KMS-11 (cell line): ENCODE measurements at regions not wholly inside any gene's neighbourhood (a gene's known extent, or its start where the extent isn't known, plus 50 kb on each side); places are given as distances from the start of the nearest gene placed in this dataset.
"Not testable (repeated sequence)": the region's sequence is repeated elsewhere in the genome, so short reads cannot be mapped to it uniquely, and the experiment has no call there.

Source experiments
- H2AFZ ChIP-seq: fragments of 200-600 bp; sonication (generic); 2 replicates; pipeline ENCODE4 v1.6.1; 2016; ENCODE audit warnings: antibody characterized with exemption, mixed run types, low read depth
- H3K27ac ChIP-seq: fragments of 200-600 bp; sonication (generic); 2 replicates; pipeline ENCODE4 v1.6.1; 2016; ENCODE audit warnings: mild to moderate bottlenecking, mixed run types
- H3K27me3 ChIP-seq: fragments of 200-600 bp; sonication (generic); 2 replicates; pipeline ENCODE4 v1.6.1; 2017; ENCODE audit warnings: mild to moderate bottlenecking, low read depth, mixed run types, moderate library complexity; ENCODE audit not compliant: insufficient read depth
- H3K36me3 ChIP-seq: fragments of 200-600 bp; sonication (generic); 2 replicates; pipeline ENCODE4 v1.6.1; 2017; ENCODE audit warnings: mild to moderate bottlenecking, mixed run types; ENCODE audit not compliant: insufficient read depth
- H3K4me1 ChIP-seq: fragments of 200-600 bp; sonication (generic); 2 replicates; pipeline ENCODE4 v1.6.1; 2016; ENCODE audit warnings: mild to moderate bottlenecking, low read depth, mixed run types; ENCODE audit not compliant: poor library complexity, severe bottlenecking
- H3K4me2 ChIP-seq: fragments of 200-600 bp; sonication (generic); 2 replicates; pipeline ENCODE4 v1.7.0; 2016; ENCODE audit warnings: mild to moderate bottlenecking, mixed run types
- H3K4me3 ChIP-seq: fragments of 200-600 bp; sonication (generic); IDR thresholded peaks from 2 replicates; pipeline ENCODE4 v1.6.1; 2017; ENCODE audit warnings: low read depth, low read length, mixed read lengths; ENCODE audit not compliant: insufficient read depth
- H3K79me2 ChIP-seq: fragments of 200-600 bp; sonication (generic); 2 replicates; pipeline ENCODE4 v1.6.1; 2016; ENCODE audit warnings: low read depth, mixed run types; ENCODE audit not compliant: insufficient read depth
- H3K9ac ChIP-seq: fragments of 200-600 bp; sonication (generic); 2 replicates; pipeline ENCODE4 v1.6.1; 2016; ENCODE audit warnings: mild to moderate bottlenecking, mixed run types
- H4K20me1 ChIP-seq: fragments of 200-600 bp; sonication (generic); 2 replicates; pipeline ENCODE4 v1.6.1; 2016; ENCODE audit warnings: mild to moderate bottlenecking, mixed run types; ENCODE audit not compliant: insufficient read depth
- CTCF ChIP-seq: fragments of 200-600 bp; sonication (generic); conservative IDR thresholded peaks from 2 replicates; pipeline ENCODE4 v1.6.1; 2017; ENCODE audit warnings: low read depth, mild to moderate bottlenecking, antibody characterized with exemption, low read length, moderate library complexity, mixed read lengths

DNA sequence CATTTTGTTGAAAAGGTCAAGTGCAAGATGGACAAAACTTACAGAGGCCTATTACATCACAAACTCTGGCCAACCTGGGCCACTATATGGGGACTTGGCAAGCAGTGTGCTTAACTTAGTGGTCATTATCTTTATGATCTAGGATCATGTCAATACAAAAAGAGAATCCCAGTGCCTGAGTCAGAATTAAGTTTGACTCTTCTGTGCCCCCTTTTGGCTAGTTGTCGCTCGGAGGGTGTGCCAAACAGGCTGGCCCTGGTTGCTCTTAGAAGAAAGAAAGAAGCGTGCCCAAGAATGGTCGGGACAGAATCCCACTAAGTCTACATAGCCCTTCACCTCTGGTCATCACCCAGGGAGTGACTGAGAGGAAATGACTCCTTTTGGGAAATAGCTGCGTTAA is 100.1 kb downstream of the EIF4E start:
- no peak overlapping the region for H3K4me2 ChIP-seq
- no peaks in the 10 kb centered on the region for H3K79me2 ChIP-seq
- no peak overlapping the region for H3K4me3 ChIP-seq
- no peaks in the 10 kb centered on the region for H3K27me3 ChIP-seq
- no peaks in the 10 kb centered on the region for H3K36me3 ChIP-seq
- no peak overlapping the region for H3K9ac ChIP-seq
- no peak overlapping the region for H2AFZ ChIP-seq
- 0 out of 2 replicates have a peak, but pooled peaks have one; percentile 18 for TF ChIP-seq CTCF
- no peak overlapping the region for H3K27ac ChIP-seq
- H3K4me1 ChIP-seq, result no peaks in the 10 kb centered on the region
- no peaks in the 10 kb centered on the region for H4K20me1 ChIP-seq

DNA sequence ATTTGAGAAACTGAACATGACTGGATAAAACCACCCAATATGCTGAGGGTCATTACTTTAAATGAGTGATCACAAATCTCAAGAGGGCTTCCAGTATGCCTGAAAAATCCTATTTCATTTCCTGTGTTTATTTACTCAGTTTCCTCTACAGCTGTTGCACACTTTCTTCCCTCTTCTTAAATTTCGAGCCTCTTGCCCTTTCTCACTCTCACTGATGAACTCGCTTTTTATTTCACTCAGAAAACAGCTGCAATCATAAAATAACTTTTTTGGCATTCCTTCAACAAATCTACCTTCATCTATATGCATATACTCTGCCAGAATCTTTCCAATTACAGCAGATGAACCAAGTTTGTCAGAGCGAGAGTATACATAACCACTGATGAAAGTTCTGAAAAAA is 101.3 kb downstream of the EIF4E start:
- Histone ChIP-seq H3K27ac (no peak overlapping the region), H3K4me1 (no peaks in the 10 kb centered on the region), H3K36me3 (no peaks in the 10 kb centered on the region), H3K4me2 (no peak overlapping the region), H2AFZ (no peak overlapping the region), H3K4me3 (no peak overlapping the region), H3K9ac (no peak overlapping the region), H3K79me2 (no peaks in the 10 kb centered on the region), H3K27me3 (no peaks in the 10 kb centered on the region), H4K20me1 (no peaks in the 10 kb centered on the region)
- no peak for TF ChIP-seq CTCF

DNA sequence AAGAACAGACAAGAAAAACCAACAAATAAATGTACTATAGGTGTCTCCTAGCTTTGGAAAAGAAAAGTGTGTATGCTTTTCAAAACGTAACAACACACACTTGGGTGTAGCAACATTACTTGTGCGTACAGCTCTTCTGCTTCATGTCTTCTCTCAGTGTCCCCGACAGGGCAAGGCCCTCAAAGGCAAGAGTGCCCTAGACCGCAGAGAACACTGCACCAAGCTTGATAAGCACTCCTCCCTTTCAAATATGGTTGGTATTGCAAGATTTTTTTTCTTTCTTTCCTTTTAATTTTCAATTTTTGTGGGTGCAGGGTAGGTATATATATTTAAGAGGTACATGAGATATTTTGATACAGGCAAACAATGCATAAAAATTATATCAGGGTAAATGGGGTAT is 106.8 kb downstream of the EIF4E start:
- no peak overlapping the region for H3K4me2 ChIP-seq
- H4K20me1 ChIP-seq, result no peaks in the 10 kb centered on the region
- H2AFZ ChIP-seq, result no peak overlapping the region
- no peak overlapping the region for H3K9ac ChIP-seq
- no peaks in the 10 kb centered on the region for H3K36me3 ChIP-seq
- H3K4me1 ChIP-seq, result no peaks in the 10 kb centered on the region
- TF ChIP-seq CTCF, result no peak
- H3K79me2 ChIP-seq, result no peaks in the 10 kb centered on the region
- no peak overlapping the region for H3K4me3 ChIP-seq
- no peak overlapping the region for H3K27ac ChIP-seq
- no peaks in the 10 kb centered on the region for H3K27me3 ChIP-seq

- H3K4me3 ChIP-seq, H3K4me2 ChIP-seq, H3K27ac ChIP-seq, H3K36me3 ChIP-seq, H3K79me2 ChIP-seq, H2AFZ ChIP-seq, H3K4me1 ChIP-seq, H3K9ac ChIP-seq, H3K27me3 ChIP-seq, H4K20me1 ChIP-seq: not testable (repeated sequence)
These were observed 110.8 kb downstream of the EIF4E start for GRCh38 chr4:98818116-98818515.

GRCh38 chr4:98816816-98817215 is 112.1 kb downstream of the EIF4E start:
- Histone ChIP-seq H3K27ac (no peak overlapping the region), H2AFZ (no peak overlapping the region), H3K79me2 (no peaks in the 10 kb centered on the region), H3K27me3 (no peaks in the 10 kb centered on the region), H3K4me3 (no peak overlapping the region), H3K9ac (no peak overlapping the region), H3K4me1 (no peaks in the 10 kb centered on the region), H4K20me1 (no peaks in the 10 kb centered on the region), H3K36me3 (no peaks in the 10 kb centered on the region), H3K4me2 (no peak overlapping the region)
- no peak for TF ChIP-seq CTCF
